NCI-H2196 (cell line): ENCODE measurements at regions not wholly inside any gene's neighbourhood (a gene's known extent, or its start where the extent isn't known, plus 50 kb on each side); places are given as distances from the start of the nearest gene placed in this dataset.
"Not testable (repeated sequence)": the region's sequence is repeated elsewhere in the genome, so short reads cannot be mapped to it uniquely, and the experiment has no call there.

Experiments
- DNase-seq: peaks from one replicate; lab custom pipeline; 2025; ENCODE audit not compliant: unreplicated experiment; lab: John Stamatoyannopoulos, UW

GRCh38 chr1:184889166-184889565 lies 85.1 kb downstream of the NIBAN1 start:
- no peak for DNase-seq

GRCh38 chr1:184888505-184888904 lies 85.8 kb downstream of the NIBAN1 start:
- no peak for DNase-seq

DNA sequence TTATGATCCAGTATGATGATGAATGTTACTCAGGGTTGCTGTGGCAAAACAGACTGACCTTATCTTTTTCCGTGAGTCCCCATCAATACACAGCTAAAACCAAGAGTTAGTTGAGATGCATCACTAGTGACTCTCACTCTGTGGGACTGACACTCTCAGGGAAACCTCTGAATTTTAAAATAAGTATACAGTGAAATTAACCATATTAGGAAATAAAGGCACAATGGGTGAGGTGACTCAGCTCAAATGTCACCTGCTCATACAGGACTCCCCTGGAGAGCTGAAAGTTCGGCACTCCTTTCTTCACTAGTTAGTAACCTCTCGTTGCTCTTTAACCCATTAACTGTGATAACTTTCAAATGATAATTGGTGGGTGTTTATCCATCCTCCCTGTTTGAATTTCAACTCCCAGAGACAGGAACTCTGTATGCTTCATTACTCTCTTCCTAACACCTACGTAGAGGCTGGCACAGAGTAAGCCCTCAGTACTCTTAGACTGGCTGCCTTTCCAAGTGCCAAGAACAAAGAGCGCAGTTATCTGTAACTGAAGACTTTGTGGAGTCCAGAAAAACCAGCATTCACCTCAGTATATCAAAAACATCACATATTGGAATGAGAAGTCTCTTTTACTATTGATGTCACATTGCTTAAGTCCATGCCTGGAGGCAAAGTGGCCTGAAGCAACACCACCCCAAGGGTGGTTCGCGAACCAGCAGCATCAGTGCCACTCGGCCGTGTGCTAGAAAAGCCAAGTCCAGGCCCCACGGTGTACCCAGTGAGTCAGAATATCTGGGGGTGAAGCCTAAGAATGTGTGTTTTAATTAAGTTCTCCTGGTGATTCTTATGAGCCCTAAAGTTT lies 91.1 kb downstream of the NIBAN1 start:
- no peak for DNase-seq

GRCh38 chr1:184881941-184882913 lies 92.1 kb downstream of the NIBAN1 start:
- no peak for DNase-seq

DNA sequence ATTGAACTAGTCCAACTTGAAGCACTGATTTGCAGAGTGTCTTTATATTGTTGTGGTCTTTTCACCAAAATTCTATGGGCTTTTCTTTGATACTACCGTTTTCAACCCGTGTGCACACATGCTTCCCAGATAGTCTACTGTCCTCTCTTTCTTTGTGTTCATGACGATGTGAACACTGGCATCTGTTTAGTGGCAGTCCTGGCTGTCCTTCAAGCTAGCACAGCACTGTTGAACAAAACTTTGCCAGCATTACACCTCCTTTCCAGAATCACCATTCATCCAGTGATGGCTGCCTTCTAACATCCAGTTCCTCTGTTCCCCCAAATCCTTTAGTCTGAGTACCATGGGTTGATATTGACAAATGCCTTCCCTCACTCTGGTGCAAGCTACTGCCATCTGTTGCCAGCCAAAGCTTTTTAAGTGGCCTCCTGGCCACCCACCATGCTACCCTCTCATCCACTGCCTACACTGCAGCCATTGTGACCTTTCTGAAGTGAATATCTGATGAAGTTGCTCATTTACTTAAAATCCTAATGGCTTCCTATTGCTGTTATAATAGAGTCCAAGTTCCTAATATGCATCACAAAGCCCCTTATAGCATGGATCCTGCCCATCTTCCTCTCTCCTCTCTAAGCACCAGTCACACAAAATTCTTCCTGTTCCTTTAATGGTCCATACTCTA lies 94.3 kb downstream of the NIBAN1 start:
- DNase-seq, result no peak

DNA sequence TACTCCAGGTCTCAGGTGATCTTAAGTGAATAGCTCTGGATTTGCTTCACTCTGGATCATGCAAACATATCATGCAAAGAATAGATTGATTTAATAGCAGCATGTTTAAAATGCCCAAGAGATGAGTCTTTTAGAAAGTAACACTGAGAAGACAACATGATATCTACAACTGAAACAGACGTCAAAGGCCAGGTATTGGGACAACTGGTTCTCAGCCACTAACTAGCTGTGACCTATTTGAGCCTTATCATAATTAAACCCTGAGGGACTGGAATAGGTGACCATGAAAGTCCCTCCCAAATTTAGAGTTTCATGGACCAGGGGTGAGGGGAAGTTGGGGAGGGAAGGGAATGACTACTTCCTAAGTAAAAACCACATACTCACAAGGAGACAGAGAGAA lies 95.7 kb downstream of the NIBAN1 start:
- no peak for DNase-seq

GRCh38 chr1:184878002-184878401 lies 96.3 kb downstream of the NIBAN1 start:
- DNase-seq, result peak; percentile 12

DNA sequence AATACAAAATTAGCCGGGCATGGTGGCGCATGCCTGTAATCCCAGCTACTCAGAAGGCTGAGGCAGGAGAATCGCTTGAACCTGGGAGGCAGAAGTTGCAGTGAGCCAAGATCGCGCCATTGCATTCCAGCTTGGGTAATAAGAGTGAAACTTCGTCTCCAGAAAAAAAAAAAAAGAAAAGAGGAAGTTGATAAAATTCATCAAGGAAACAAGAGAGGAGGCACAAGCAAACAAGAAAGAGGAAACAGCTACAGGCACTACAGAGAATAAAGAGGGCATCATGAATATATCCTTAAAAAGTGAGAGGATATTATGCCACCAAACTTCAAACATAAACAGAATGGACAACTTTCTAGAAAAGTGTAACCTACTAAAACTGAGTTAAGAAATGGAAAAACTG lies 98.3 kb downstream of the NIBAN1 start:
- not testable (repeated sequence) for DNase-seq

- DNase-seq, result no peak
Observed at GRCh38 chr1:184875218-184875617, 99.1 kb downstream of the NIBAN1 start.

GRCh38 chr1:184870319-184870718 lies 104.0 kb downstream of the NIBAN1 start:
- no peak for DNase-seq

GRCh38 chr1:184867866-184868689 lies 106.2 kb downstream of the NIBAN1 start:
- no peak for DNase-seq

DNA sequence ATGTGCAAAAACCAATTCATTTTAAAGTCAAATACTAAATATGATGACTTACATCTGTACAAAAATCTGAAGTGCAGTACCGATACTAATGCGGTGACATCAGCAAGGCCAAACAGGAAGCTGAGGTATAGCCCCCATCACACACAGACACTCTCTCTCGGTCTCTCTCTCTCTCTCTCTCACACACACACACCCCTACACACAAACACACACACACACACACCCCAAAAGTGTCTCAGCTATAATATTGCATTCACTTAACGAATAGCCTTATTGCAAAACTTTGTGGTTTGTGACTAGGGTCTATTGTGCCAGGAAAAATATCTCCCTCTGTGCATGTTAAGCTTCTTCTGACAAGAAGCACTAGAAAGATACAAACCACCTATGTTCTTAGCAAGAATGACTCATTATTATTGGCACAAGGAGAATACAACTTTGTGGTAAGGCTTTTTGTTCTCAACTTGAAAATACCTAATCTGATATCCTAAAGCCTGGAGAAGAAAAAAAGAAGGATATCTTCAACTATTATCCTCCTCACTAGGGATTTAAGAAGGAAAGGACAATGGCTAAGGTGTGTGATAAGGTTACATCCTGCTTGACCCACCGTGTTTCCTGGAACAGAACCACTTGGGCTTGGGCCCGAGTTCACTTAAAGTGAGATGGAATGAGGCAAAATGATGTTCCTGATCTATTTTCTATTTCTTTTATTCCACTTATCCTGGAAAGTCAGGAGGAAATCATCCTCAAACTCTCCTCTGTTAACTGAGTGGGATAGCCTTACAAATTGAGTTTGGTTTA lies 107.1 kb downstream of the NIBAN1 start:
- no peak for DNase-seq

- no peak for DNase-seq
Observed at GRCh38 chr1:184866586-184866985, 107.7 kb downstream of the NIBAN1 start.

DNA sequence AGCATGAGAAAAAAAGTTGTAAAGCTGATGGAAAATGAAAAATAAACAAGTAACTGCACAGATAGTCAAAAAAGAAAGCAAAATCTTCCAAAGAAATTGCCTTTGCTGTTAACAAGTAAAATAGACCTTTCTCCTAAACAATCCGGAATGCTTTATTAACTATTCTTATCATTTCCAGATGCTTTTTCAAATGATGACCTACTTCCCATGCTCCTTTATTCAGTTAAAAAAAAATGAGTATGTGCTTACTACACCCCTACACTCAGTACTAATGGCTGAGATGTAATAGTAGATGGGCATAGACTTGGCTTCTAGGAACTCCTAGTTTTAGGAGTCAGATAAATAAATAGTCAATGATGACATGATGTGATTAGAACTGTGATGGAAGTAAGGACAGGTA lies 108.5 kb downstream of the NIBAN1 start:
- no peak for DNase-seq

GRCh38 chr1:184861755-184862336 lies 107.2 kb upstream of the EDEM3 start:
- DNase-seq, result no peak

- DNase-seq, result no peak
Observed at GRCh38 chr1:184860985-184861754, 106.5 kb upstream of the EDEM3 start.

- DNase-seq, result no peak
Observed at GRCh38 chr1:184860535-184860934, 105.9 kb upstream of the EDEM3 start.

DNA sequence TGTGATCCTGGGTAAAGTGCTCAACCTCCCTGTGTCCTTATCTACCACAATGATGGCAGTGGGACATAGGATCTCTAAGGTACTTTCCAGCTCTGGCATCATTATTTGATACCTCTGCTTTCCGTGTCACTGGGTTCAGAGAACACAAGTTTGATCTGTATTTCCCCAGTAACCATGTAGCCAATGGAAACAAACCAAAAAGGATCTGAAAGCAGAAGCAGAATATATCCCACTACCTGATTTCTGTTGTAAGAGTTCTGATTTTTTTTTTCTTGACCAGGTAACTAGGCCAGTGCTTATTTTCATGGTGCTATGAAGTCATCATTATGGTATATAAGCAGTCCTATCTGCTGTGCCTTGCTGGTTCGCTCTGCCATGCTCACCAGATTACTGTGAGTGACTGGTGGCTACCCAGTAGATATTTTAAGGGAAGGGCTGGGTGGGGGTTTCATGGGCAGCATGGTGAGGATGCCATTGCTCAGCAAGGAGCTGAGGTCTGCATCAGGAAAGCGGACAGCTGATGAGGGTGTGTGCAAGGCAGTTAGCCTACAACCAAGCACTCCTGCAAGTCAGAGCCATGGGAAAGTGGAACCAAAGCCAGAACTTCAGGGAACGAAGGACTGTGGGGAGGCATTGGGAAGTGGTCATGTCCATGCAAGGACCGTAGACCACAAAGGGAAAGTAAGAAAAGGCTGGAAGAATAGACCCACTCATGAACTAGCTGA lies 104.9 kb upstream of the EDEM3 start:
- no peak for DNase-seq
